ENCODE measurements at regions not wholly inside any gene's neighbourhood (a gene's known extent, or its start where the extent isn't known, plus 50 kb on each side); places are given as distances from the start of the nearest gene placed in this dataset.

DNA sequence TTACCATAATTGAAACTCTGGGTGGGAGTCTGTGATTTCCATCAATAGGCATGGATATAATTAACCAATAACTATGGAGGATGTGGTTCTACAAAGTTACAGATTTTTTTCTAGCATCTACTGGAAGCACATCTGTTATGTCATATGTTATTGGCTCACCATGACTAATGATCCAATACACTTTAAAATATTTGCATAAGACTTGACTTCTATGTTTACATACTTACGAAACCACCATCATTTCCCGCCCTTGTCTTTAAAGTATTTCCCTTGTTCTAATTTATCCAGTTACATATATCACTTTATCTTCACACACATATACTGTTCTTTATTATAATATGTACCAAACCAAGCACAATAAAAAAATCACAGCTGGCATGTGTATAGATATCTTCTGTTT is 380.3 kb upstream of the CBLB start:
- TF ChIP-seq, protein P1, sequence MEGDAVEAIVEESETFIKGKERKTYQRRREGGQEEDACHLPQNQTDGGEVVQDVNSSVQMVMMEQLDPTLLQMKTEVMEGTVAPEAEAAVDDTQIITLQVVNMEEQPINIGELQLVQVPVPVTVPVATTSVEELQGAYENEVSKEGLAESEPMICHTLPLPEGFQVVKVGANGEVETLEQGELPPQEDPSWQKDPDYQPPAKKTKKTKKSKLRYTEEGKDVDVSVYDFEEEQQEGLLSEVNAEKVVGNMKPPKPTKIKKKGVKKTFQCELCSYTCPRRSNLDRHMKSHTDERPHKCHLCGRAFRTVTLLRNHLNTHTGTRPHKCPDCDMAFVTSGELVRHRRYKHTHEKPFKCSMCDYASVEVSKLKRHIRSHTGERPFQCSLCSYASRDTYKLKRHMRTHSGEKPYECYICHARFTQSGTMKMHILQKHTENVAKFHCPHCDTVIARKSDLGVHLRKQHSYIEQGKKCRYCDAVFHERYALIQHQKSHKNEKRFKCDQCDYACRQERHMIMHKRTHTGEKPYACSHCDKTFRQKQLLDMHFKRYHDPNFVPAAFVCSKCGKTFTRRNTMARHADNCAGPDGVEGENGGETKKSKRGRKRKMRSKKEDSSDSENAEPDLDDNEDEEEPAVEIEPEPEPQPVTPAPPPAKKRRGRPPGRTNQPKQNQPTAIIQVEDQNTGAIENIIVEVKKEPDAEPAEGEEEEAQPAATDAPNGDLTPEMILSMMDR (IDR thresholded peaks at IDR 0.05; ENCODE audit: poor library complexity, severe bottlenecking) = no peak
- no peaks in the 10 kb centered on the region for H3K36me3 ChIP-seq (ENCODE audit: low read depth)
- H3K4me3 ChIP-seq (ENCODE audit: severe bottlenecking) = no peak overlapping the region
- H3K27ac ChIP-seq (ENCODE audit: poor library complexity, severe bottlenecking) = no peak overlapping the region
- no peaks in the 10 kb centered on the region for H3K9me3 ChIP-seq (ENCODE audit: severe bottlenecking)
- DNase-seq (ENCODE audit: low spot score) (no peak), ATAC-seq (ENCODE audit: low read depth) (0 out of 3 replicates have a peak, but pooled peaks have one; percentile 35)
- H3K27me3 ChIP-seq (ENCODE audit: insufficient read depth, poor library complexity, severe bottlenecking) = no peaks in the 10 kb centered on the region
- H3K4me1 ChIP-seq (ENCODE audit: insufficient read depth, poor library complexity, severe bottlenecking) = no peaks in the 10 kb centered on the region

DNA sequence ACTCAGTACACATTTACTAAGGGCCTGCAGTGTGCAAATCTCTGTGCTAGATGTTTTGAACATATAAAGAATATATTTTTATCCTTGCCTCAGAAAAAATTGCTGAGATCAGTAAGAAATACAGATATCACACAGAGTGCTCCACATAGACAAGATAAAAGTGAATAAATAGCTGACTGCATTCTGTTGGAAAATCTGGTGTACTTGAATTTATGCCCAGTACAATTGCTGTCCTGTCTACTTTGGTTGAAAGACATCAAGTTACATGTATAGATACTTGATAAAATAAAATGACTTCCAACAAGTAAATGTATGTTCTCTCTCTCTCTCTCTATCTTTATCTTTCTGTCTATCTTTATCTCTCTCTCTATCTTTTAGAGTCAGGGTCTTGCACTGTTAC is 381.2 kb upstream of the CBLB start:
- ATAC-seq (ENCODE audit: low read depth) = no peak
- DNase-seq (ENCODE audit: low spot score) = no peak
- TF ChIP-seq, protein P1 (IDR thresholded peaks at IDR 0.05; ENCODE audit: poor library complexity, severe bottlenecking) = no peak
- Histone ChIP-seq H3K36me3 (ENCODE audit: low read depth) (no peaks in the 10 kb centered on the region), H3K9me3 (ENCODE audit: severe bottlenecking) (no peaks in the 10 kb centered on the region), H3K4me1 (ENCODE audit: insufficient read depth, poor library complexity, severe bottlenecking) (no peaks in the 10 kb centered on the region), H3K27me3 (ENCODE audit: insufficient read depth, poor library complexity, severe bottlenecking) (no peaks in the 10 kb centered on the region), H3K27ac (ENCODE audit: poor library complexity, severe bottlenecking) (no peak overlapping the region), H3K4me3 (ENCODE audit: severe bottlenecking) (no peak overlapping the region)

DNA sequence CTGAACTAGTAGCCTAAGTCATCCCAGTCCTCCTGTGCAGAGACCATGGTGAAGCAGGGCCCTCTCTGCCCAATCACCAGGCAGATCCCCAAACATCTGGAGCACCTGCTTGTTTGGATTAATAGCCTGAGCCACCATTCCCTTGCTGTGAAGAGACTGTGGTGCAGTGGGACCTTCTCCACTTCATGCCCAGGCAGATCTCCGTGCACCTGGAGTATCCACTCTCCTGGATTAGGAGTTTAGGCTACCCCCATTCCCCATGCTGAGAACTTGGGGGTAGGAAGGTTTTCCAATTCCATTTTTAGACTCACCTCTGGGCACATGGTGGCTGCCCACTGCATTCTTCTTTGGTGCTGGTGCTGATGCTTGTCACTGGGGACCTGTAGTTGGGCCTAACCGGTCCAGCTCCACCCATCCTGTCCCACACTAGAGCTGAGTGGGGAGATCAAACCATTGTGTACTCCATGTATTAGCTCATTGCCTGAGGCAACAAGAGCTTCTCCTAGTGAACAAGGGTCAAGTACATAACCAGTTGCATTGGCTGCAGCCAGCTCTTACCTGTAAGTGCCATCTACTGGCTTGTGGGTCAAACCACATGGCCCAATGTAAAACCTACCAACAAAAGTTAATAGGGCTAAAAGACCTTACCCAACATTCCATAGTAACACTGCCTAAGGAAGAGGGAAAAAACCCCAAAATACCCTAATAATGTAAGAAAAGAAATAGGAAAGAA is 382.5 kb upstream of the CBLB start:
- no peaks in the 10 kb centered on the region for H3K9me3 ChIP-seq (ENCODE audit: severe bottlenecking)
- H3K27me3 ChIP-seq (ENCODE audit: insufficient read depth, poor library complexity, severe bottlenecking) = no peaks in the 10 kb centered on the region
- no peak overlapping the region for H3K4me3 ChIP-seq (ENCODE audit: severe bottlenecking)
- ATAC-seq (ENCODE audit: low read depth) = no peak
- DNase-seq (ENCODE audit: low spot score) = no peak
- H3K27ac ChIP-seq (ENCODE audit: poor library complexity, severe bottlenecking) = no peak overlapping the region
- H3K36me3 ChIP-seq (ENCODE audit: low read depth) = no peaks in the 10 kb centered on the region
- TF ChIP-seq, protein P1 (IDR thresholded peaks at IDR 0.05; ENCODE audit: poor library complexity, severe bottlenecking) = no peak
- no peaks in the 10 kb centered on the region for H3K4me1 ChIP-seq (ENCODE audit: insufficient read depth, poor library complexity, severe bottlenecking)

DNA sequence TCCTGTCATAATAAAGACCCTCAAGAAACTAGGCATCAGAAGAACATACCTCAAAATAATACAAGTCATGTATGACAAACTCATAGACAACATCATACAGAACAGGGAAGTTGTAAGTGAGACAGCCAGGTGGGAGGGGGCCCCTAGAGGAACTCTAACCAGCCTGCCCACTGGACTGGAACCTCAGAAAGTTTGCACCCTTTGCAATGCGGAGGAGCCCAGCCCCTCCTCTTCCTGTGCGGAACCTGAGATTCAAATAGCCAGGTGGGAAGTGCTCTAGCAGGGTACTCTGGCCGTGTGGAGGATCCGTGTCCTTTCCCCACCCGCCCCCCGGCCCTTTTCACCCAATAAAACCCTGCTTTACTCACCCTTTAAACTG is 387.0 kb upstream of the CBLB start:
- Histone ChIP-seq H3K27ac (ENCODE audit: poor library complexity, severe bottlenecking) (no peak overlapping the region), H3K36me3 (ENCODE audit: low read depth) (no peaks in the 10 kb centered on the region), H3K27me3 (ENCODE audit: insufficient read depth, poor library complexity, severe bottlenecking) (no peaks in the 10 kb centered on the region), H3K4me3 (ENCODE audit: severe bottlenecking) (no peak overlapping the region), H3K4me1 (ENCODE audit: insufficient read depth, poor library complexity, severe bottlenecking) (no peaks in the 10 kb centered on the region), H3K9me3 (ENCODE audit: severe bottlenecking) (no peaks in the 10 kb centered on the region)
- TF ChIP-seq, protein P1 (IDR thresholded peaks at IDR 0.05; ENCODE audit: poor library complexity, severe bottlenecking) = no peak
- ATAC-seq (ENCODE audit: low read depth) (no peak), DNase-seq (ENCODE audit: low spot score) (no peak)

DNA sequence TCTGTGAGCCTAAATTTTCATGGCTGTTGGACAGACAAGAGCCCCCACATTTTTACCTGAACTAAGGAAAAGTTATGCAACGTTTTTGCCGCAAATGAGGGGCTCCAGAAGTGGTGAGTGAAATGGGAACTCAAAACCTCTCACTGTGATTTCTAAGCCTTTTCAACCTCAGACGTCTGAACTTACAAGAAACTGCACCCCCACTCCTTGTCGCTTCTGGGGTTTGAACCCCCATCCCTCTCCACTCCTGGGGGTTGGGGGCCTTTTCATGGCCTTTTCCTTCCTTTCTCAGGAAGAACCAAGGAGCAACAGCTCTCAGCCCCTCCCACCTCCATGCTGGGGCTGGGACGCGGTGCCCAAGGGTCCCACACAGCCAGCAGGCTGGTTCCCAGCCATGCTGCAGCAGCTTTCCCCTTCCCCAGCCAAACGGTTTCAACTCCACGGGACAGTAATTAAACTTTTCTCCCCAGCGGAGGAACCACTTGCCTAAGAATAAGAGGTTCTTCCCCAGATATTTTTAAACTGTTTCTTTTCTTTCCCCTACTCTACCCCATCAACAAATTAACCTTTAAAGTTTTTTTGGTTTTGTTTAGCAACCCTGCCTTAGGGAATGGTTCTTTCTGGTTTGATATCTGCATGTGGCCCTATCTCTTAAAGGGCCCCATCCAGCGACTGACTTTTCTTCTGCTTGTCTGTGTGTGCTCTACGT is 387.6 kb upstream of the CBLB start:
- Histone ChIP-seq H3K27me3 (ENCODE audit: insufficient read depth, poor library complexity, severe bottlenecking) (no peaks in the 10 kb centered on the region), H3K9me3 (ENCODE audit: severe bottlenecking) (no peaks in the 10 kb centered on the region), H3K27ac (ENCODE audit: poor library complexity, severe bottlenecking) (no peak overlapping the region), H3K36me3 (ENCODE audit: low read depth) (no peaks in the 10 kb centered on the region), H3K4me3 (ENCODE audit: severe bottlenecking) (no peak overlapping the region), H3K4me1 (ENCODE audit: insufficient read depth, poor library complexity, severe bottlenecking) (no peaks in the 10 kb centered on the region)
- ATAC-seq (ENCODE audit: low read depth) (no peak), DNase-seq (ENCODE audit: low spot score) (no peak)
- TF ChIP-seq, protein P1 (IDR thresholded peaks at IDR 0.05; ENCODE audit: poor library complexity, severe bottlenecking) = no peak
